Stomach (tissue), 8 donors: ENCODE measurements at regions not wholly inside any gene's neighbourhood (a gene's known extent, or its start where the extent isn't known, plus 50 kb on each side); places are given as distances from the start of the nearest gene placed in this dataset.
"Not testable (repeated sequence)": the region's sequence is repeated elsewhere in the genome, so short reads cannot be mapped to it uniquely, and the experiment has no call there.

Source experiments
- DNase-seq, 2 donors: peaks; one replicate each; pipeline versions ENCODE4 v3.0.0 to v3.0.0-alpha.2; 2013 to 2019
- H3K27ac ChIP-seq, 5 donors: fragments of 200-600 bp in 4 of 5; sonication (generic) in 4 of 5; one replicate each; pipeline ENCODE4 v1.5.1; 2013 to 2019; ENCODE audit warnings: mild to moderate bottlenecking in 1 of 5, moderate library complexity in 1 of 5
- H3K27me3 ChIP-seq, 3 donors: fragments of 200-600 bp; sonication (generic); one replicate each; pipeline ENCODE4 v1.5.1; 2017 to 2019; ENCODE audit warnings: mixed run types in 1 of 3
- H3K36me3 ChIP-seq, 4 donors: fragments of 200-600 bp; sonication (generic); 1 replicate in 3 of 4; 2 replicates in 1 of 4; pipeline ENCODE4 v1.5.1; 2016 to 2019
- H3K4me1 ChIP-seq, 4 donors: fragments of 200-600 bp; sonication (generic); one replicate each; pipeline ENCODE4 v1.5.1; 2016 to 2019
- H3K4me3 ChIP-seq, 4 donors: fragments of 200-600 bp; sonication (generic) in 3 of 4; one replicate each; pipeline ENCODE4 v1.5.1; 2016 to 2019; ENCODE audit warnings: mild to moderate bottlenecking in 1 of 4
- H3K9me3 ChIP-seq, 4 donors: fragments of 200-600 bp; sonication (generic); one replicate each; pipeline ENCODE4 v1.5.1; 2016 to 2019
- EP300 ChIP-seq: sonication (generic); formaldehyde crosslinking; IDR thresholded peaks from one replicate; pipeline ENCODE4 v1.6.1; 2017; ENCODE audit warnings: antibody characterized with exemption
- POLR2A ChIP-seq, 4 donors: fragments of 450-650 bp; IDR thresholded peaks; one replicate each; pipeline ENCODE4 v1.6.1; 2016; ENCODE audit warnings: antibody characterized with exemption in 4 of 4, control low read depth in 2 of 4, mild to moderate bottlenecking in 1 of 4, moderate library complexity in 1 of 4
- POLR2AphosphoS5 ChIP-seq, 3 donors: sonication (generic); formaldehyde crosslinking; IDR thresholded peaks; one replicate each; pipeline ENCODE4 v1.6.1; 2016; ENCODE audit warnings: antibody characterized with exemption in 3 of 3
- WGBS, 5 donors: extraction: QIAGEN DNeasy Blood & Tissue Kit in 3 of 5; methylation state at CpG; one replicate each; pipeline versions ENCODE4 v1.1.5 to v1.1.7; 2013 to 2018; 5-methylcytosine and 5-hydroxymethylcytosine counted together
- intact Hi-C: fragments of 100-400 bp; cut with DNase I; formaldehyde crosslinking; loops from one replicate; pipeline ENCODE4 v1.15.1; 2023; ENCODE audit warnings: low total_unique reads
- TF ChIP-seq, protein P1 (sequence below), 7 experiments: fragments of 450-650 bp in 4 of 7; fragments of 200-600 bp in 3 of 7; sonication (generic) in 3 of 7; IDR thresholded peaks; one replicate each; pipeline ENCODE4 v1.5.1; 2016 to 2019; ENCODE audit warnings: antibody characterized with exemption in 7 of 7, control low read depth in 2 of 7, mild to moderate bottlenecking in 1 of 7
- donor health status: healthy with polysubstance abuse.
- donor health status: Bipolar disorder and iron deficiency.
- donor health status: healthy.

DNA sequence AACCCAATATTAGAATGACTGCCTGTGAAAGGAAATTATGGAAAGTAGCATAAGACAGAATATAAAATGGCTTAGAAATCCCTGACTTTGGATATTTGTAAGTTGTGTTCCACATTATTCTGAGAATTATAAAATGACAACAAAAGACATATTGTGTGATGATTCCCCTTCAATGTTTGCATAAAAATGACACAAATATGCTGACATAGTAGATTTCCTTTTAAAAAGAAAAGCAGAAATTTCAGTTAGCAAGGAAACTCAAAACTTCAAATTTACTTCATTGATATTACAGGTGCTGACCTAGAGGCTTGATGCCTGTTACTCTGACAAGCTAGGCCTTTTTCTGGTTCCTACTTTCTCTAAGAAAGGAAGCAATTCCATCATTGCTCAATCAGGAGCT, 816.9 kb upstream of the HS3ST5 start:
- no peak for TF ChIP-seq EP300
- TF ChIP-seq POLR2AphosphoS5 (IDR thresholded peaks at IDR 0.05) = no peak
- TF ChIP-seq POLR2A (IDR thresholded peaks at IDR 0.05) = no peak
- TF ChIP-seq, protein P1, sequence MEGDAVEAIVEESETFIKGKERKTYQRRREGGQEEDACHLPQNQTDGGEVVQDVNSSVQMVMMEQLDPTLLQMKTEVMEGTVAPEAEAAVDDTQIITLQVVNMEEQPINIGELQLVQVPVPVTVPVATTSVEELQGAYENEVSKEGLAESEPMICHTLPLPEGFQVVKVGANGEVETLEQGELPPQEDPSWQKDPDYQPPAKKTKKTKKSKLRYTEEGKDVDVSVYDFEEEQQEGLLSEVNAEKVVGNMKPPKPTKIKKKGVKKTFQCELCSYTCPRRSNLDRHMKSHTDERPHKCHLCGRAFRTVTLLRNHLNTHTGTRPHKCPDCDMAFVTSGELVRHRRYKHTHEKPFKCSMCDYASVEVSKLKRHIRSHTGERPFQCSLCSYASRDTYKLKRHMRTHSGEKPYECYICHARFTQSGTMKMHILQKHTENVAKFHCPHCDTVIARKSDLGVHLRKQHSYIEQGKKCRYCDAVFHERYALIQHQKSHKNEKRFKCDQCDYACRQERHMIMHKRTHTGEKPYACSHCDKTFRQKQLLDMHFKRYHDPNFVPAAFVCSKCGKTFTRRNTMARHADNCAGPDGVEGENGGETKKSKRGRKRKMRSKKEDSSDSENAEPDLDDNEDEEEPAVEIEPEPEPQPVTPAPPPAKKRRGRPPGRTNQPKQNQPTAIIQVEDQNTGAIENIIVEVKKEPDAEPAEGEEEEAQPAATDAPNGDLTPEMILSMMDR (IDR thresholded peaks at IDR 0.05) = no peak
- no peak overlapping the region for H3K4me3 ChIP-seq
- H3K27ac ChIP-seq = no peak overlapping the region
- H3K9me3 ChIP-seq = peaks cover 0 to 14% (median 9%) of the 10 kb centered on the region in 4 donors
- no peaks in the 10 kb centered on the region for H3K4me1 ChIP-seq
- H3K36me3 ChIP-seq = no peaks in the 10 kb centered on the region
- no peaks in the 10 kb centered on the region for H3K27me3 ChIP-seq
- DNase-seq = no peak
- intact Hi-C loops = no loop called here

DNA sequence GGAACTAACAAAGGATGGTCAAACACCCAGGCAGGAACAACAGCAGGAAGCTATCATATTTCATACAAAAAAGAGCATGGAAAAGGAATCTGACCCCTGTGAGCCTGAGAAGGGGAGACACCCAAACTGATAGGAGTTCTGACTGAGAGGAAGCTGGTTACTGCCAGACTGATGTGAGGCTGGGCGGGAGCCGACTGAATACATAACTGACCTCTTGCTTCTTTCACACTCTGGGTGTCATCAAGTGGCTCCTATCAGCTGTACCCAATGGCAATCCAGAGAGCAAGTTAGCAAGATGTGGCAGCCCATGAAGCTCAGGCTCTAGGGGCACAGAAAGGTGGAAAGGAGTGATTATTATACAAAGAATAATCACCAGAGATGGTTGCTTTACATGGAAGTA, 795.1 kb upstream of the HS3ST5 start:
- DNase-seq = no peak
- TF ChIP-seq POLR2A (IDR thresholded peaks at IDR 0.05) (no peak), POLR2AphosphoS5 (IDR thresholded peaks at IDR 0.05) (no peak), EP300 (no peak)
- TF ChIP-seq, protein P1 (IDR thresholded peaks at IDR 0.05) = no peak
- Histone ChIP-seq H3K4me3 (no peak overlapping the region), H3K27me3 (no peaks in the 10 kb centered on the region), H3K9me3 (no peaks in the 10 kb centered on the region), H3K4me1 (no peaks in the 10 kb centered on the region), H3K27ac (no peak overlapping the region), H3K36me3 (no peaks in the 10 kb centered on the region)
- intact Hi-C loops = no loop called here
- WGBS, 5 donors = 56 to 66% (median 63%) methylated on average over 2 of the region's 2 CpGs

DNA sequence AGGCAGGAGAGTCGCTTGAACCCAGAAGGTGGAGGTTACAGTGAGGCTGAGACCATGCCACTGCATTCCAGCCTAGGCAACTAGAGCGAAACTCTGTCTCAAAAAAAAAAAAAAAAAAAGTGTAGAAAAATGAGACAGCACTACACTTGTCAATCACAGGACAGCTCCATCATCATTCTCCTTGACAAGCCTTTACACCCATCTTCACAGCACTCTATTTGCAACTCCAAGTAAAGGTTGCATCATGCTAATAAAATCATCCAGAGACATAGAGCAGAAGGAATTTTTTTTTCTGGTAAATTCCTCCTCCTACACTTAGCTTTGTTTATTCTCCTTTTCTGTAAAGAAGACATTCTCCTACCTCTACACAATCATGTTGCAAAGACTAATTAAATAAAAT, 791.0 kb upstream of the HS3ST5 start:
- no peaks in the 10 kb centered on the region for H3K4me1 ChIP-seq
- no peak for DNase-seq
- no peak overlapping the region for H3K27ac ChIP-seq
- TF ChIP-seq, protein P1 (IDR thresholded peaks at IDR 0.05) = no peak
- TF ChIP-seq POLR2A (IDR thresholded peaks at IDR 0.05) = no peak
- TF ChIP-seq POLR2AphosphoS5 (IDR thresholded peaks at IDR 0.05) = no peak
- no peak for TF ChIP-seq EP300
- no peaks in the 10 kb centered on the region for H3K36me3 ChIP-seq
- intact Hi-C loops = no loop called here
- no peaks in the 10 kb centered on the region for H3K27me3 ChIP-seq
- peaks cover 0 to 11% (median 4%) of the 10 kb centered on the region in 4 donors for H3K9me3 ChIP-seq
- 77 to 97% (median 92%) methylated on average over 2 of the region's 2 CpGs for WGBS, 5 donors
- H3K4me3 ChIP-seq = no peak overlapping the region

DNA sequence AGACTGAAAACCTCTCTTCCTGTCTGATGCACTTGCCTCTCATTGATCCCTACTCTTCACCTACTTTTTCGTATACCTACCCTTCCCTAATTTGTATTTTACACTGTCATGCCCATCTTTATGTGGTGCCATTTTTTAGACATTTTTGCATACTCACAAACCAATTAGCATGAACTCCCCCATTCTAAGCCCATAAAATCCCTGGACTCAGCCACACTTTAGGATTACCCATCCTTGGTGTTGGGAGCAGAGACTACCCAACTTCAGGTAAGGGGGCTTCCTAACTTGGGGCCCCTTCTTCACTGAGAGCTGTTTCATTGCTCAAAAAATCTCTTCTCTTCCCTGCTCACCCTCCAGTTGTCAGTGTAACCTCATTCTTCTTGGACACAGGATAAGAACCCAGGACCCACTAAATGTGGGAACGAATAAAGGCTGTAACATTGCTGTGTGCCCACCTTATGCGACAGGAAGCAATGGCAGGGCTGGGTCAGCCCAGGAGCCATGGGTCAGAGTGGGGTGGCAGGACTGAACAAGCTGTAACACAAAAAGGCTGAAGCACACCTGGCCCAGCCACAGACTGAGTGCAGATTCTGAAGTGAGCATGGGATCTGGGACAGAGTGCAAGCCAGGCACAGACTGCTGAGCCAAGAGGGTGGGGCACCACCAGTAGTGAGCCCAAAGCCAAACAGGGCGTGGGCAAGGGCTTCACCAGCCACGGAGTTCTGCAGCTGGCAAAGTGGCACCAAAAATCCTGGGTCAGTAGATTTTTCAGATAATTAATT, 789.1 kb upstream of the HS3ST5 start:
- TF ChIP-seq POLR2A (IDR thresholded peaks at IDR 0.05) (no peak), EP300 (no peak), POLR2AphosphoS5 (IDR thresholded peaks at IDR 0.05) (no peak)
- TF ChIP-seq, protein P1 (IDR thresholded peaks at IDR 0.05) = no peak
- no peaks in the 10 kb centered on the region for H3K36me3 ChIP-seq
- peaks cover 0 to 11% (median 4%) of the 10 kb centered on the region in 4 donors for H3K9me3 ChIP-seq
- intact Hi-C loops = no loop called here
- no peaks in the 10 kb centered on the region for H3K27me3 ChIP-seq
- DNase-seq = no peak
- H3K4me3 ChIP-seq = no peak overlapping the region
- no peaks in the 10 kb centered on the region for H3K4me1 ChIP-seq
- 70 to 79% (median 75%) methylated on average over 5 of the region's 5 CpGs for WGBS, 5 donors
- H3K27ac ChIP-seq = no peak overlapping the region

DNA sequence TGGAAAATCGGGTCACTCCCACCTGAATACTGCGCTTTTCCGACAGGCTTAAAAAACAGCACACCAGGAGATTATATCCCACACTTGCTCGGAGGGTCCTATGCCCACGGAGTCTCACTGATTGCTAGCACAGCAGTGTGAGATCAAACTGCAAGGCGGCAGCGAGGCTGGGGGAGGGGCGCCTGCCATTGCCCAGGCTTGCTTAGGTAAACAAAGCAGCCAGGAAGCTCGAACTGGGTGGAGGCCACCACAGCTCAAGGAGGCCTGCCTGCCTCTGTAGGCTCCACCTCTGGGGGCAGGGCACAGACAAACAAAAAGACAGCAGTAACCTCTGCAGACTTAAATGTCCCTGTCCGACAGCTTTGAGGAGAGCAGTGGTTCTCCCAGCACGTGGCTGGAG, 778.7 kb upstream of the HS3ST5 start:
- H3K27me3 ChIP-seq, intact Hi-C loops: not testable (repeated sequence)
- 81 to 93% (median 88%) methylated on average over 5 to 11 of the region's 11 CpGs for WGBS, 5 donors

More for the DNA sequence above, 778.7 kb upstream of the HS3ST5 start:
- not testable (repeated sequence) for H3K27ac ChIP-seq, DNase-seq, H3K4me1 ChIP-seq, H3K9me3 ChIP-seq, H3K4me3 ChIP-seq, H3K36me3 ChIP-seq
